COLO829 (cell line): ENCODE measurements at regions not wholly inside any gene's neighbourhood (a gene's known extent, or its start where the extent isn't known, plus 50 kb on each side); places are given as distances from the start of the nearest gene placed in this dataset.

Experiments
- DNase-seq: peaks from one replicate; pipeline ENCODE4 v3.0.0; 2012; ENCODE audit warnings: low spot score

DNA sequence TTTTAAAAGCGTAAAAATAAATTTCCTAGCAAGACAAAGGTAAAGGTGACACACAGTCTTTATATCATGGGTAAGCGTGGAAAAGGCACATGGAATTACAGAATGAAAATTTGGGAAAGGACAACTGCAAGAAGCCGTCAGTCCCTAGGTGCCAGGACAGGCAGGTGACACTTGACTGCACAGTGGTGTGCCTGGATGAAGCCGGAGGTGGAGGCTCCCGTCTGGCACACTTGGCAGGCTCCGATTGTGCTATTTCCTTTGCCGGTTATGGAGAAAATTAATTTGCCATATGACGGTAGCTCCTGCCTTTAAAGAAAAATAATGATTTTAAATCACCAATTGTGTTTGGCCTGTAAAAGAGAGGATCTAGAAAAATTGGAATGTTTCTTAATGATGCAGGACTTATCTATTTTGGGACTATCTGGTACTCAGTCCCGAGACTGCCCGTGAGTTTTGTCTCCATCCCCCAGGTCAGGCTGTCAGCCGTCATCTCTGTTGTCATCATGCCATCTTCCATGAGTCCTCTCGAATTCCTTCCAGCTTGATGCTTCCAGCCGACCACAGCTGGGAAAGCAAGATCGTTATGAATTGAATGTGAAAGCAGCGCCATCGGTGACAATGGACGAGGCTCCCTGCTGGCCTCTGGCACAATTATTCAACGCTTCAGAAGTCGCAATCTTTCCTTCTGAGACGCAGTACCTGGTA, 56.2 kb upstream of the MGMT start:
- DNase-seq, result no peak

DNA sequence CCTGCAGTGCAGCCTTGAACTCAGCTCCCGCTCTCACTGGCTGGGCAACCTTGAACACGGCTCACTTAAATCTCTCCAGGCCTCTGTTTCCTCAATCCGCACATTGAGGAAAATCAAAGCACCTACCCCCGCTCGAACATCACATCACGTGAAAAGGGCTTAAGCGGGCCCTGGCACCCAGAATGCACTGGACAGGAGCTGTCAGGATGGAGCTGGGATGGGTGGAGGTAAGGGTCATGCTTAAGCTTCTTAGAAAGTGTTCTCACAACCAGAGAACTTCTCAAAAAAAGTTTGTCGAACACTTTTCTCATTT, 55.7 kb upstream of the MGMT start:
- DNase-seq, result no peak

DNA sequence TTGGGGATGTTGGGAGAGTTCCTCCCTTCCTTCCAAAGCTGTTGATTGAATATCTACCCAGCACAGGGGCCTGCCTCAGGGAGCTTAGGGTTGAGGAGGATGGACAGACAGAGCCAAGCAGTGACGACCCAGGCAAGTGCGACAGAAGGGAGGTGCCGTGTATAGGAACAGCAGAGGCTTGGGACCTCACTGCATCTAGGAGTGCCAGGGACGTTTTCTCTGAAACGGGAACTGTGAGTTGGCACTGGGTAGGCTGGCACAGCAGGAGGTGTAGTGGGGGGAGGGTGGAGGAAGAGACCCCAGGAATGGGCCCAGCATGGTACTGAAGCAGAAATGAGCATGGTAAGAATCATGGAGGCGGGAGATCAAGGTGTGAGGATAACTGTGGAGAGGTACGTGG, 55.3 kb upstream of the MGMT start:
- DNase-seq, result no peak

DNA sequence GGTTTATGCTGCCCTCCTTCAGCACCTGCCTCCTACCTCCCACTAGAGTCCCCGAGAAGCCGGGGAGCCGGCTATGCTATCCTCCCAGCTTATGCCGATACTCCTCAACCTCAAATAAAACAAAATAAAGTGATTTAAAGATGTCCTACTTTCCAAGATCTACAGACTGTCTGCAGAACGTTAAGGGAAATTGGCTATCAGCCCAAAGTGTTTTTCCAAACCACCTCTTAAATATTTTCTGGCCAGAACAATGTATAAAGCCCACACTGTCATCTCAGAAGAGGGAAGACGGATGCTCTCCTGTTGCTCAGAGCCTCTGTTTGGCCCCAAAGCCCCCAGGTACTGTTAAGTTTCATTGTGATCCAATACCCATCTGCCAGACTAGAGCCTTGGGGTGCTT, 54.0 kb upstream of the MGMT start:
- DNase-seq, result no peak

DNA sequence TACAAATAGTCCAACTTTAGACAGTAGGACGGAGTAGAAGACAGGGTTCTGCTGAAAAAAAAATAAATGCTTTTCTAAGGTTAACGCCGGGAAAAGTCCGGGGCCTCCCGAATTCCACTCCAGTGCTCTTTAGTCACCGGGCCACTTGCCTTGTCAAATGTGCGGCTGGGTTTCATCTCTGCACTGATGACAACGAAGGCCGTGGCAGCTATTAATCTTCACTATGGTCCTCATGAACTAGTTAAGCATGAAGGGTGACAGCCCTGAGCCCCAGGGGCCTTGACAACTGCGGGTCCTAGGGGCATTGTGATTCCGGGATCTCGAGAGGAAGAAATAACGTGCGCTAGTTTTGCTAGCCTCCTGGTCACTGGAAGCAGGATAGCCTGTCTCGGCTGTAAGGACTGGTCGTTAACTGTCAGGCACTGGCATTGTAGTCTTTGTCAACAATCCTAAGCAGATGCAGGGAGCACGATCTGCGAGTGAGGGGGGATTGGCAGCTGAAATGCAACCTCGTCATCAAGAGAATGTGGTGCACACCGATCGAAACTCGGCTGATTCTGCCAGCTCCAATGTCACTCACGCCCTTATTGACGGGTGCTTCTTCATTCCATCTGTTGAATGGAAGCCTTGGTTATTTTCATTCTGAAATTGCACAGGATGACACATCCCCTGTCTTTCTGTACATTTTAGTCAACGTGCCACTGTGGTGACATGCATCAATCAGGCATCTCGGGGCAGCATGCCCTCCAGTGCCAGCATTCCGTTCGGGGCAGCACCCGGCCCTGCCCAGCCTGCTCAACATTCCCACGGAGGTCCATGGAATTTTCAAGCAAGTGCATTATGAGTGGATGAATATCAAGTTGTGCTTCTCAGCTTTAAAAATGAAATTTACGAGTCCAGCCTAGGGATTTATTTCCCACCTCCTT, 51.6 kb upstream of the MGMT start:
- DNase-seq, result no peak

DNA sequence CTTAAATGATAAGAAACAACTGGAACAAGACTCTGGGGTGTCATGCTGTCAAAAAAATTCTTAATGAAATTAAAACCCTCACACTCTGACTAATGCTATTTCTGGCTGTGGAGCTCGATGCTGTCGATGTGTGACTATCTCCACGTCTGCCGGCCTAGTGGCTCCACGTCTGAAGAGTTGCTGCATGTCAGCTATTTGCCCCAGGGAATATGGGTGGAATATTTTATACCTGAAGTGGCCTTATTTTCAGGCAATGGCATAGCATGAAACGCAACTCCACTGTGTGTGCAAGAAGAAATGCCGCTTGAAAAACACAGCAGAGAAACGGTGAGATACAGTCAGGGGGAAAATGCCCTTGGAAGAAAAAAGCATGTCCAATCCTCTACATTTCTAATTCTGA, 50.9 kb upstream of the MGMT start:
- no peak for DNase-seq

DNA sequence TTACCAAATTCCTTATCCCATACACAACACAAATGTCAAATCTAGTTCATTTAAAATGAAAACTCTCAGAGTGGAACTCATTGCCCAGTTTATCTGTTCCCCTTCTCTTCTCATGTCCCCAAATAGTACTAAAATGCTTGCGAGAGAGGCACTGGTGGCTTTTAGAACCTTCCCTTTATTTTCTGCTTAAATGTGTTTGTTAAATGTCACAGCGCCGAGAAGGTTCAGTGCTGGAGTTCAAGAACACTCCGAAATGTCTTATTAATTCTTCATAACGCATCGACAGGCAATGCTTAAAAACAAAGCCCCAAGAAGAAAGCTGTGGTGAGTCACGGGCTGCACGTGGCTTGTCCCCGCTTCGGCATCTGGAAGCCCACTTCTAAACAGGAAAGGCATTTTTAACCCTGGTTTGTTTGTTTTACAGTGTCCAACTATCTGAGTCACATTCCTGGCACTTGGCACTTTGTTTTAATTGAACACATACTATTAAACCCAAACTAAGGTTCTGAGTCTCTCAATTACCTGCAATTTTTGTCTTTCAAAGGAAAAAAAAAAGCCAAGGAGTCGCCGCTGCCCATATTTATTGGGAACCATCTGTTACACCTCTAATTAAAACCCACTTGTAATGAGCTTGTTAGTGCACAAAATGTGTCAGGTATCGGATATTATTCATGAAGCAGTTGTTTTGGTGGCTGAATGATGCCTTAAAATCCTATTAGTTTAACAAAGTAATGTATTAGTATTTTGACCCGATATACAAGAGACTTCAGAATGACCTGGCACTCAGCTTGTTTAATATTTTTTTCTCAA, 49.9 kb upstream of the MGMT start:
- DNase-seq, result no peak
